ENCODE measurements at regions not wholly inside any gene's neighbourhood (a gene's known extent, or its start where the extent isn't known, plus 50 kb on each side); places are given as distances from the start of the nearest gene placed in this dataset.
"Not testable (repeated sequence)": the region's sequence is repeated elsewhere in the genome, so short reads cannot be mapped to it uniquely, and the experiment has no call there.

DNA sequence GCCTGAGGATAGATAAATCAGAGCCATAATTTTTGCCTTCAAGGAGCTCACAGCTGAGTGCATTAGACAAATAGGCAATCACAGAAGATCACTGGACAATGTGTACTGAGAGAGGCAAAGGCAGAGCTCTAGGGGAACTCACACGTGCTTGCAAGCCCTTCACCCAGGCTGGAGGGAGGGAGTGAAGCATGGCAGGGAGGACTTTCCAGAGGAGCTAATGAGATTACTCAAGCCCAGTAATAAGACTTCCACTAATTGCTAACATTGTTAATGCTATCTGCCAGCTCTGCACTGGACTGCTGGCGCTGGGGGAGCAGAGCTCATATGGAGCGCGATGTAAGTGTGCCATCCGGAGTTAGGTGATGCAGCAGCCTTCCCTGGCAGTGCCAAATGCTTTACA is 408.4 kb downstream of the NTRK2 start:
- DNase-seq (ENCODE audit: low read depth) = no peak

DNA sequence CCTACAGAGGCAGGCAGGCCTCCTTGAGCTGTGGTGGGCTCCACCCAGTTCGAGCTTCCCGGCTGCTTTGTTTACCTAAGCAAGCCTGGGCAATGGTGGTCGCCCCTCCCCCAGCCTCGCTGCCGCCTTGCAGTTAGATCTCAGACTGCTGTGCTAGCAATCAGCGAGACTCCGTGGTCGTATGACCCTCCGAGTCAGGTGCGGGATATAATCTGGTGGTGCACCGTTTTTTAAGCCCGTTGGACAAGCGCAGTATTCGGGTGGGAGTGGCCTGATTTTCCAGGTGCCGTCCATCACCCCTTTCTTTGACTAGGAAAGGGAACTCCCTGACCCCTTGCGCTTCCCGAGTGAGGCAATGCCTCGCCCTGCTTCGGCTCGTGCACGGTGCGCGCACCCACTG is 407.6 kb downstream of the NTRK2 start:
- DNase-seq (ENCODE audit: low read depth) = not testable (repeated sequence)
